OCI-LY3 (cell line): ENCODE measurements at regions not wholly inside any gene's neighbourhood (a gene's known extent, or its start where the extent isn't known, plus 50 kb on each side); places are given as distances from the start of the nearest gene placed in this dataset.

ENCODE experiments used
- CTCF ChIP-seq: fragments of 200-600, 300-600 bp; sonication (generic); IDR thresholded peaks from 2 replicates; pipeline ENCODE4 v1.5.1; 2014; ENCODE audit warnings: antibody characterized with exemption, low read length, low read depth
- EZH2phosphoT487 ChIP-seq: fragments of 200-600 bp; shearing (Covaris generic); IDR thresholded peaks from 2 replicates; pipeline ENCODE4 v1.6.1; 2018; ENCODE audit warnings: antibody characterized with exemption, mixed run types, low read depth

- TF ChIP-seq CTCF (no peak), EZH2phosphoT487 (no peak)
Observed at GRCh38 chr16:76856112-76856511, 334.9 kb upstream of the MON1B start.
